Kidney (tissue), 13 donors: ENCODE measurements at regions not wholly inside any gene's neighbourhood (a gene's known extent, or its start where the extent isn't known, plus 50 kb on each side); places are given as distances from the start of the nearest gene placed in this dataset.

Experiments used
- DNase-seq, 5 donors: peaks; one replicate each; pipeline ENCODE4 v3.0.0-alpha.2; 2013 to 2020
- FAIRE-seq: peaks from 2 replicates; lab custom pipeline; 2012; peaks lifted over from hg19 to GRCh38; lab: Jason Lieb, UNC
- H3K27ac ChIP-seq, 2 donors: one replicate each; pipeline ENCODE4 v1.7.0; 2013; ENCODE audit warnings: low read depth in 2 of 2, low read length in 2 of 2, inconsistent platforms in 1 of 2
- H3K27me3 ChIP-seq: one replicate; pipeline ENCODE4 v1.7.1; 2013; ENCODE audit warnings: low read length, inconsistent platforms; ENCODE audit not compliant: control insufficient read depth, insufficient read depth
- H3K36me3 ChIP-seq, 3 donors: one replicate each; pipeline versions ENCODE4 v1.7.0 to v1.7.1; 2013; ENCODE audit warnings: low read length in 3 of 3, control low read depth in 1 of 3, inconsistent platforms in 1 of 3; ENCODE audit not compliant: insufficient read depth in 3 of 3, control insufficient read depth in 2 of 3
- H3K4me1 ChIP-seq, 3 donors: one replicate each; pipeline versions ENCODE4 v1.7.0 to v1.7.1; 2013; ENCODE audit warnings: low read length in 3 of 3, inconsistent platforms in 1 of 3, low read depth in 1 of 3; ENCODE audit not compliant: control insufficient read depth in 2 of 3, insufficient read depth in 2 of 3
- H3K4me3 ChIP-seq, 3 donors: one replicate each; pipeline versions ENCODE4 v1.7.0 to v1.8.1; 2013; ENCODE audit warnings: low read length in 3 of 3, control low read depth in 1 of 3, inconsistent platforms in 1 of 3
- H3K9ac ChIP-seq, 3 donors: one replicate each; pipeline versions ENCODE4 v1.7.0 to v1.7.1; 2013; ENCODE audit warnings: low read length in 3 of 3, control low read depth in 1 of 3, inconsistent platforms in 1 of 3
- H3K9me3 ChIP-seq, 3 donors: one replicate each; pipeline versions ENCODE4 v1.7.0 to v1.7.1; 2013; ENCODE audit warnings: low read length in 3 of 3, control low read depth in 1 of 3, inconsistent platforms in 1 of 3; ENCODE audit not compliant: control insufficient read depth in 2 of 3, insufficient read depth in 1 of 3
- intact Hi-C: fragments of 100-400 bp; cut with DNase I; formaldehyde crosslinking; loops from one replicate; pipeline ENCODE4 v1.11.1; 2022
- TF ChIP-seq, protein P1 (sequence below): IDR thresholded peaks from 3 replicates; pipeline ENCODE4 v1.5.1; 2012; ENCODE audit warnings: mild to moderate bottlenecking, moderate library complexity, borderline replicate concordance; ENCODE audit not compliant: insufficient read depth; ENCODE audit errors: extremely low read depth
- donor health status: control.
- donor health status: control.
- donor health status: control.
- donor health status: control.
- donor health status: control.
- donor health status: DM: yes; HTN: yes; CAD: no.
- donor health status: Normal renal cell carcinoma (clear cell type).

DNA sequence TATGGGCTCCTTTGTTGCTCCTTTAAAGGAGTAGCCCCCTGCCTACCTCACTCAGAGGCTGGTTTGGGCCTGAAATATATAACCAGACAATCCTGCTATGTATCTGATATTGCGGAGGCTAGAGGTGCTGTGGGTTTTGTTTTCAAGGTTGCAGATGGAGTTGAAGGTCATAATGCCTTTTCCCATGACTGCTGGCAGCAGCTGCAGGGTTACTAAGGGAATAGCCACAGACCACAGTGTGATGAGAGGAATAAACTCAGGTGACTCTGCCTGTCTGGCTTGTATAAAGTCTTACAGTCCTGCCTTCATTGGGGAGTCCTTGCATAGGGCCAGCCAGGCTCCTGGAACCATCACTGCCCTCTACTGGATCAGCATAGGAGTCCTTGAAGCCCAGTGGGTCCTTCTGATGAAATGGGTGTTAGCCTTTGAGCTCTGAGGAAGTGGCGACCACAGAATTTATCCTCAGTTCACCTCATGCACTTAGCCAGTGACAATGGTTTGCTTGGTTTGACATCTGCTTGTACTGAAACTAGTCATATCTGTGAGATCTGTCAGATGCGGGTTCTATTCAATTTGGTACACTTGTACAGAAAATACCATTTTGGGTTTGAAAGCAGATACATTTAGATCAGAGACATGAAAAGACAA, 174.4 kb upstream of the HMCN1 start:
- no peak overlapping the region for H3K9ac ChIP-seq
- H3K4me1 ChIP-seq = peaks cover 0 to 12% (median 6%) of the 10 kb centered on the region in 3 donors
- intact Hi-C loops = no loop called here
- FAIRE-seq = no peak
- peak overlapping the region; percentile 66 to 71 for H3K27ac ChIP-seq
- H3K36me3 ChIP-seq = no peaks in the 10 kb centered on the region
- H3K9me3 ChIP-seq = no peaks in the 10 kb centered on the region
- TF ChIP-seq, protein P1, sequence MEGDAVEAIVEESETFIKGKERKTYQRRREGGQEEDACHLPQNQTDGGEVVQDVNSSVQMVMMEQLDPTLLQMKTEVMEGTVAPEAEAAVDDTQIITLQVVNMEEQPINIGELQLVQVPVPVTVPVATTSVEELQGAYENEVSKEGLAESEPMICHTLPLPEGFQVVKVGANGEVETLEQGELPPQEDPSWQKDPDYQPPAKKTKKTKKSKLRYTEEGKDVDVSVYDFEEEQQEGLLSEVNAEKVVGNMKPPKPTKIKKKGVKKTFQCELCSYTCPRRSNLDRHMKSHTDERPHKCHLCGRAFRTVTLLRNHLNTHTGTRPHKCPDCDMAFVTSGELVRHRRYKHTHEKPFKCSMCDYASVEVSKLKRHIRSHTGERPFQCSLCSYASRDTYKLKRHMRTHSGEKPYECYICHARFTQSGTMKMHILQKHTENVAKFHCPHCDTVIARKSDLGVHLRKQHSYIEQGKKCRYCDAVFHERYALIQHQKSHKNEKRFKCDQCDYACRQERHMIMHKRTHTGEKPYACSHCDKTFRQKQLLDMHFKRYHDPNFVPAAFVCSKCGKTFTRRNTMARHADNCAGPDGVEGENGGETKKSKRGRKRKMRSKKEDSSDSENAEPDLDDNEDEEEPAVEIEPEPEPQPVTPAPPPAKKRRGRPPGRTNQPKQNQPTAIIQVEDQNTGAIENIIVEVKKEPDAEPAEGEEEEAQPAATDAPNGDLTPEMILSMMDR = peak; percentile 17
- peak overlapping the region in 1 of 3 donors; percentile 9 for H3K4me3 ChIP-seq
- DNase-seq = peak in 3 of 5 donors; percentile 20 to 58 (median 39)
- no peaks in the 10 kb centered on the region for H3K27me3 ChIP-seq

DNA sequence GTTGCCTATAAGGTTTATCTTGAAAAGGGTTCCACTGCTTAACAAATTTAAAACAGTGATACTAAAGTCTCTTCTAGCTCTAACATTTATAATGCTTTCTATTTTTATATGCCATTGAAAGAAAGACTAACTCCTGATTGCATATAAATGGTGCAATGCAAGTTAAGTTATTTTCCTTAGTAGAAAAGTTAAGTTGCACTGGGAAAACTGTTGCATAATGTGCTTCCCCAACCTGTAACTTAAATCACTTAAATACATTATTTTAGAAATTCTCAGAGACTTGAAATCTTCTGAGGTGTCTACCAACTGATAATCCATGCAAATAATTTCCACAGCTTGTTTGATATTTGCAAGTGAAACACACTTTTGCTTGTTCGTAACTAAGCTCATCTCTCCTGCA, 175.0 kb upstream of the HMCN1 start:
- no peaks in the 10 kb centered on the region for H3K9me3 ChIP-seq
- DNase-seq (no peak), FAIRE-seq (no peak)
- H3K4me1 ChIP-seq = peaks cover 0 to 12% (median 6%) of the 10 kb centered on the region in 3 donors
- no peak overlapping the region for H3K9ac ChIP-seq
- intact Hi-C loops = no loop called here
- TF ChIP-seq, protein P1 = no peak
- peak overlapping the region in 1 of 2 donors; percentile 71 for H3K27ac ChIP-seq
- H3K4me3 ChIP-seq = no peak overlapping the region
- H3K36me3 ChIP-seq = no peaks in the 10 kb centered on the region
- no peaks in the 10 kb centered on the region for H3K27me3 ChIP-seq

DNA sequence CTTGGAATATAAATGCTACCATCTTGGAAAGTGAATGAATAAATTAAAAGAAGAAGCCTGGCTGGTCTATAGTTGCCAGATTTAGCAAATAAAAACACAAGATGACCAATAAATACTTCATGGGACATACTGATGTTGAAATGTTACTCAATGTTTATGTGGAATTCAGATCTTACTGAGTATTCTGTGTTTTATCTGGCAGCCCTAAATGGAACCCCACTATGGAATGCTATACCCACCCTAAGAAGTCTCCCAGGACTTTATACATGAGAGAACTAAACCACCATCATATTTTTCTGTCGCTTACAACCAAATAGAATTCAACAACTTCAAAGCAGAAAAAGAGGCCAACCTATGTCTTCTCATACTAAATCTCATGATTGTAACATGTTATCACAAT, 177.6 kb upstream of the HMCN1 start:
- H3K27me3 ChIP-seq = no peaks in the 10 kb centered on the region
- DNase-seq (no peak), FAIRE-seq (no peak)
- H3K4me1 ChIP-seq = peaks cover 0 to 12% (median 6%) of the 10 kb centered on the region in 3 donors
- TF ChIP-seq, protein P1 = no peak
- H3K9me3 ChIP-seq = no peaks in the 10 kb centered on the region
- H3K4me3 ChIP-seq = no peak overlapping the region
- H3K9ac ChIP-seq = no peak overlapping the region
- no peak overlapping the region for H3K27ac ChIP-seq
- intact Hi-C loops = no loop called here
- no peaks in the 10 kb centered on the region for H3K36me3 ChIP-seq
